Lung (tissue), 11 donors: ENCODE measurements at regions not wholly inside any gene's neighbourhood (a gene's known extent, or its start where the extent isn't known, plus 50 kb on each side); places are given as distances from the start of the nearest gene placed in this dataset.
"Not testable (repeated sequence)": the region's sequence is repeated elsewhere in the genome, so short reads cannot be mapped to it uniquely, and the experiment has no call there.

Experiments used
- ATAC-seq: fragments of 200-7000 bp; cut with Tn5 transposase; one replicate; pipeline ENCODE4 v1.9.1; 2020; ENCODE audit warnings: moderate number of reproducible peaks; ENCODE audit not compliant: insufficient read depth, low FRiP score
- DNase-seq, 3 donors: peaks; one replicate each; pipeline ENCODE4 v3.0.0-alpha.2; 2013 to 2017
- H3K27ac ChIP-seq, 2 donors: one replicate each; pipeline ENCODE4 v1.5.1; 2013; ENCODE audit warnings: mild to moderate bottlenecking in 2 of 2, moderate library complexity in 2 of 2, control low read depth in 1 of 2, inconsistent platforms in 1 of 2, low read depth in 1 of 2, low read length in 1 of 2
- H3K27me3 ChIP-seq, 3 donors: one replicate each; pipeline ENCODE4 v1.5.1; 2013; ENCODE audit warnings: low read length in 2 of 3; ENCODE audit not compliant: control insufficient read depth in 3 of 3, insufficient read depth in 3 of 3
- H3K36me3 ChIP-seq, 4 donors: one replicate each; pipeline ENCODE4 v1.5.1; 2013; ENCODE audit warnings: low read length in 4 of 4, mild to moderate bottlenecking in 1 of 4, moderate library complexity in 1 of 4; ENCODE audit not compliant: control insufficient read depth in 4 of 4, insufficient read depth in 4 of 4
- H3K4me1 ChIP-seq, 5 donors: one replicate each; pipeline ENCODE4 v1.5.1; 2013; ENCODE audit warnings: low read length in 5 of 5, mild to moderate bottlenecking in 2 of 5, moderate library complexity in 1 of 5; ENCODE audit not compliant: control insufficient read depth in 5 of 5, insufficient read depth in 5 of 5
- H3K4me3 ChIP-seq: one replicate; pipeline ENCODE4 v1.5.1; 2013; ENCODE audit warnings: mild to moderate bottlenecking, control low read depth, moderate library complexity
- H3K9ac ChIP-seq, 2 donors: one replicate each; pipeline ENCODE4 v1.5.1; 2013; ENCODE audit warnings: low read length in 2 of 2, control low read depth in 1 of 2; ENCODE audit not compliant: insufficient read depth in 1 of 2
- H3K9me3 ChIP-seq, 4 donors: one replicate each; pipeline ENCODE4 v1.5.1; 2013; ENCODE audit warnings: low read length in 3 of 4, mild to moderate bottlenecking in 1 of 4, moderate library complexity in 1 of 4; ENCODE audit not compliant: control insufficient read depth in 4 of 4, insufficient read depth in 3 of 4
- WGBS, 2 donors: extraction: QIAGEN DNeasy Blood & Tissue Kit; methylation state at CpG; one replicate each; pipeline ENCODE4 v1.1.7; 2013; 5-methylcytosine and 5-hydroxymethylcytosine counted together
- TF ChIP-seq, protein P1 (sequence below): IDR thresholded peaks from 2 replicates; pipeline ENCODE4 v1.5.1; 2012; ENCODE audit warnings: mild to moderate bottlenecking; ENCODE audit errors: control extremely low read depth, extremely low read depth
- donor health status: control.
- donor health status: control.
- donor health status: Bipolar disorder and iron deficiency.
- donor health status: healthy.
- donor health status: DM: yes; HTN: yes; CAD: no.

DNA sequence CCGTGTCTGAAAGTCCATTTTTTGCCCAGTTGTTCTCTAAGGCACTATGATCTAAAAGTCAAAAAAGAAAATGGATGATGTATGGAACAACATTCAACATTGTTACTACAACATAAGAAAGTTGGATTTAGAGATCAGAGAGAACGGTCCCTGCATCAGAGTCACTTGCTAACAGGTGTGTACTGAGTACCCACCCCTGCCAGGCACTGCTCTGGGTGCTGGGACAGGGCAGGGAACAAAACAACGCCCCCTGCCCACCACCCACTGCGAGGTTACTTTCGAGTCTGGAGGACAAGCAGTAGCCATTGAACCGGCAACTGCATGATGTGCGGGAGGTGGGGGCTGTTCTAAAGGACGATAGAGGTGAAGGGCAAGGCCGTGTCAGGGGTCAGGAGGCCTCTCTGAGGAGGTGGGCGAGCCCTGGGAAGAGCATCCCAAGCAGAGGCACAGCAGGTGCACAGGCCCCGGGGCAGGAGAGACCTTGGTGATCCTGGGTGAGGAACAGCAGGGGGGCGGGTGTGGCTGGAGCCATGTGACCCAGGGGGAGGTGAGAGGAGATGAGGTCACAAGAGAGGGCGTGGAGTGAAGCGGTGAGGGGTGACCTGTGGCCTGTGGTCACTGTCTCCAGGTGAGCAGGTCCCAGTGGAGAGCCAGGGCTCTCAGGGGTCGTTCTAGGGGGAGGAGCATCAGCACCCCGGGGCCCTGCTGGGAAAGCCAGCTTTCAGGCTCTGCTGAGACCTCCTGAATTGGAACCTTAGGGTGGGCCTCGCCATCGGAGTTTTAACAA is 197.5 kb upstream of the SULF2 start:
- peaks cover 0 to 2% (median 0%) of the 10 kb centered on the region in 5 donors for H3K4me1 ChIP-seq
- H3K9ac ChIP-seq: no peak overlapping the region
- DNase-seq (no peak), ATAC-seq (no peak)
- H3K36me3 ChIP-seq: no peaks in the 10 kb centered on the region
- H3K4me3 ChIP-seq: no peak overlapping the region
- peaks cover 0 to 2% (median 0%) of the 10 kb centered on the region in 4 donors for H3K9me3 ChIP-seq
- no peaks in the 10 kb centered on the region for H3K27me3 ChIP-seq
- TF ChIP-seq, protein P1, sequence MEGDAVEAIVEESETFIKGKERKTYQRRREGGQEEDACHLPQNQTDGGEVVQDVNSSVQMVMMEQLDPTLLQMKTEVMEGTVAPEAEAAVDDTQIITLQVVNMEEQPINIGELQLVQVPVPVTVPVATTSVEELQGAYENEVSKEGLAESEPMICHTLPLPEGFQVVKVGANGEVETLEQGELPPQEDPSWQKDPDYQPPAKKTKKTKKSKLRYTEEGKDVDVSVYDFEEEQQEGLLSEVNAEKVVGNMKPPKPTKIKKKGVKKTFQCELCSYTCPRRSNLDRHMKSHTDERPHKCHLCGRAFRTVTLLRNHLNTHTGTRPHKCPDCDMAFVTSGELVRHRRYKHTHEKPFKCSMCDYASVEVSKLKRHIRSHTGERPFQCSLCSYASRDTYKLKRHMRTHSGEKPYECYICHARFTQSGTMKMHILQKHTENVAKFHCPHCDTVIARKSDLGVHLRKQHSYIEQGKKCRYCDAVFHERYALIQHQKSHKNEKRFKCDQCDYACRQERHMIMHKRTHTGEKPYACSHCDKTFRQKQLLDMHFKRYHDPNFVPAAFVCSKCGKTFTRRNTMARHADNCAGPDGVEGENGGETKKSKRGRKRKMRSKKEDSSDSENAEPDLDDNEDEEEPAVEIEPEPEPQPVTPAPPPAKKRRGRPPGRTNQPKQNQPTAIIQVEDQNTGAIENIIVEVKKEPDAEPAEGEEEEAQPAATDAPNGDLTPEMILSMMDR: no peak
- 85 to 88% methylated on average over 17 to 18 of the region's 18 CpGs for WGBS, 2 donors
- no peak overlapping the region for H3K27ac ChIP-seq

DNA sequence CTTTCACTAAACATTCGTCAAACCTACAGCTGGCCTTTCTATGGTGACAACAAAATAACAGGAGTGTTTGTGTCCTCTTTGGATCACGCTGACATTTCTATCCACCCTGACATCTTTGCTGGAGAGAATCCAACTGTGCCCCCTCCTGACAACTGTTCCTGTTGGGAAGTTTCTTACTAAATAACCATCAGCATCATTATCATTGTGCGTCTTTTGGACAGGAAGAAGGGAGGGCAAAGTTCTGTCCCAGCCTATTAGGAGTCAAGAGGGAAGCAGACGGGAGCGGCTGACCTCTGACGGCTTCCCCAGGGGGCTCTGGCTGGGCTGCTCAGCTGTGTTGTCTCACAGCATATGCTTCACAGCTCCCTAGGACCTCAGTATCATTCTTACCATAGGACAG is 195.9 kb upstream of the SULF2 start:
- Histone ChIP-seq H3K9ac (no peak overlapping the region), H3K4me1 (peaks cover 0 to 2% (median 0%) of the 10 kb centered on the region in 5 donors), H3K9me3 (peaks cover 0 to 2% (median 0%) of the 10 kb centered on the region in 4 donors), H3K27me3 (peaks cover 0 to 4% (median 4%) of the 10 kb centered on the region in 3 donors), H3K36me3 (no peaks in the 10 kb centered on the region), H3K27ac (no peak overlapping the region), H3K4me3 (no peak overlapping the region)
- peak in 2 of 3 donors; percentile 23 to 29 for DNase-seq
- TF ChIP-seq, protein P1: no peak
- 60 to 73% methylated on average over 6 of the region's 6 CpGs for WGBS, 2 donors
- ATAC-seq: no peak

DNA sequence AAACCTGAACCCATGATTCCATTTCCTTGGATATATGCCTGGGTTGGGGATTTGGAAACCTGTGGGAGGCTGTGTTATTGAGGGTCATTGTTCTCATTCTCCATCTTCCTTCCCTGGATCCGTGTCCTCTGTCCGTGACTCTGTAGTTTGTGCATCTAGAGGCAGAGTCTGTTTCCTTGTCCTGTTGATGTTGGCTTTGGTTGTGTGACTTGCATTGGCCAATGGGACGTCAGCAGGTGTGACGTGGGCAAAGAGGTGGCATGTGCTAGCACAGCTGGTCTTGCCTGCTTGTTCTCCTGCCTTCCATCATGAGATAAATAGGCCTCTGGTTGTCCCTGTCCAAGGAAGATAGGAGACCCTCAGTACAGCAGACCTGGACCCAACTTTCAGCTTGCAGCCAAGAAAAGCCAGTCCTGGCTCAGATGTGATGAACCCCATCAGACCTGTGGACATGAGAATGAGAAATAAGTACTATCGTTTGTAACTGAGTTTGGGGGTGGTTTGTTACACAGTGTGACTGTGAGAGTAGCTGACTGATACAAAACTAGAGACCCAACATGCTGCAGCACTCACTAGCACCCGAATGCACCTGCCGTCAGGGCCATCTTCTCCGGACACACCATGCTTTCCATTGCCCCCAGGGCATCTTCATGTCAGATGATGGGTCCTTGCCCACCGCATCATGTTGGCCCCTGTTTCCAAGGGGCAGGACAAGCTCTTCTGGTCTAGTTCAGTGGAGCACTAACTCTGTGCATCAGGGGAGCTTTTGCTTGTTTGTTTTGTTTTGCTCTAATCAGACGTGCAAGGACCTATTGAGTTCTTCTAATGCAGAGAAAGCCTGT is 195.3 kb upstream of the SULF2 start:
- WGBS, 2 donors: 91 to 92% methylated on average over 10 of the region's 10 CpGs
- no peak overlapping the region for H3K4me3 ChIP-seq
- TF ChIP-seq, protein P1: no peak
- H3K9ac ChIP-seq: no peak overlapping the region
- ATAC-seq (no peak), DNase-seq (no peak)
- H3K9me3 ChIP-seq: peaks cover 0 to 2% (median 0%) of the 10 kb centered on the region in 4 donors
- H3K27me3 ChIP-seq: peaks cover 0 to 4% (median 4%) of the 10 kb centered on the region in 3 donors
- no peak overlapping the region for H3K27ac ChIP-seq
- no peaks in the 10 kb centered on the region for H3K36me3 ChIP-seq
- H3K4me1 ChIP-seq: peaks cover 0 to 2% (median 0%) of the 10 kb centered on the region in 5 donors

DNA sequence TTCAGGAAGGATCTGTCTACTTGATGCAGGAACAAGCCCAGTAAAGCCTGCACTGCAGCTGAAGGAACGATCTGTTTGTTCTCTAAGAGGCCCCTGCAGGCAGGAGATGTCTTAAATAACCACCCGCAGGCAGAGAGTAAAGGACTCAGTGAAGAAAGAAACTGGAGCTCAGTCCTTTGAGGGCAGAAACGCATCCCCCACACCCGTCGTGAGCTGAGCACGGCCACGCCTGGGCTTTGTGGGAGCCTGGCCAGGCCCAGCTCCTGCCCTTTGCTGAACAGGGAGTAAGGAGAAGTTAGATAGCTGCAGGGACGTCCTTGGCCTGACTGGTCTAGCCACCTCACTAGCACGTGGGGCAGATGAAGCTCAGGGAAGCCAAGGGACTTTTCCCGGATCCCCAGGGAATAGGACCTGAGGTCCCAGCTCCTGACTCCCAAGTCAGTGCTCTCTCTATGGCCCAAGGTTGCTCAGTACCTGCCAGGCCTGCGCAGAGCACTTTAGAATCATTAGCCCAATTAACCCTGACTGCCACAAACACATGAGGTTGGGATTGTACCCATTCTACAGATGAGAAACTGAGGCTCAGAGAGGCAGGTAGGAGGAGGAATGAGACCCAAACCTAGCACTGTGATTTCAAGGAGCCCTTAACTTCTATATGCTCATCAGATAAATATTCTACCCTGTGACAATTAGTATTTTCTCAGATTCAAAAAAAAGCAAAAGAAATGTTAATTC is 194.2 kb upstream of the SULF2 start:
- not testable (repeated sequence) for DNase-seq, H3K27ac ChIP-seq, H3K9ac ChIP-seq, H3K9me3 ChIP-seq, ATAC-seq, H3K4me3 ChIP-seq, H3K4me1 ChIP-seq, H3K36me3 ChIP-seq, H3K27me3 ChIP-seq
- 50 to 52% methylated on average over 11 of the region's 11 CpGs for WGBS, 2 donors

DNA sequence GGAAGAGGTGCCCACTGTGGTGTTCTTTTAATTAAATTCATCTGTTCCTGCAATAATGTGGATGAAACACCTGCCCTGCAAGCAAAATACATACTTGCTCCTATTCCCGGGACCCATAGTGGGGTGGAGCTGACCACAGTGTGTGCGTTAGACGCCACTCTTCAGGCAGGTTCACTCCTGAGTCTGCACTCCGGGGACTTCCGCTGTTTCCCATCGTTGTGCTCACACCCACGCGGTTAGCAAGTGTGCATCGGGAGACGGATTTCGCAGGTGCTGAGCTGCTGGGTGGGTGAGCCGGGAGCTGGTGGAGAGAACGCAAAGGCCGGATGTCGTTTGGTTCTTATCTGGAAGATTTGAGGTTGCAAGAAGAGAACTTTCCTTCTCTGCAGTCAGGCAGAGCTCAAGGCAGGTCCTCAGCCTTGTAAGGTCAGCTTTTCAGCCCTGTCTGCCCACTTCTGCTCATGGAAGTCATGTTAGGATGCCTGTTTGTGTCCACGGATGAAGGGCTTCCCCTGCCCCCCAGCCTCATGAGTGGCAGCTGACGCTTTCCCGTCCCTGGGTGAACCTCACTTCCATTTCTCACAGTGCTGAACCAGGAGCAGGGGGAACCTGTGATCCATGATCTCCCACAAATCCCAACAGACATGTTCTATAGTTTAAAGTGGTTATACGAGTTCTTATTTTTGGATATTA is 193.3 kb upstream of the SULF2 start:
- H3K27ac ChIP-seq: not testable (repeated sequence)

More for the DNA sequence above, 193.3 kb upstream of the SULF2 start:
- H3K4me3 ChIP-seq, H3K27me3 ChIP-seq, H3K9me3 ChIP-seq, H3K9ac ChIP-seq, H3K4me1 ChIP-seq, ATAC-seq, DNase-seq, H3K36me3 ChIP-seq: not testable (repeated sequence)
- WGBS, 2 donors: 70 to 76% methylated on average over 5 to 6 of the region's 19 CpGs
